Right ventricle myocardium superior (tissue), 1 donor: ENCODE measurements at regions not wholly inside any gene's neighbourhood (a gene's known extent, or its start where the extent isn't known, plus 50 kb on each side); places are given as distances from the start of the nearest gene placed in this dataset.
A peak's percentile ranks its signal among the peaks of the same experiment; 100 is the strongest.
"Not testable (repeated sequence)": the region's sequence is repeated elsewhere in the genome, so short reads cannot be mapped to it uniquely, and the experiment has no call there.

Experiments used
- ATAC-seq: fragments of 200-7000 bp; cut with Tn5 transposase; one replicate; pipeline ENCODE4 v1.9.1; 2020; ENCODE audit warnings: mild to moderate bottlenecking; ENCODE audit not compliant: poor library complexity
- DNase-seq: peaks from one replicate; pipeline ENCODE4 v3.0.0-alpha.2; 2020
- intact Hi-C: fragments of 100-400 bp; cut with DNase I; formaldehyde crosslinking; loops from one replicate; pipeline ENCODE4 v1.11.2; 2022
- donor health status: DM: no; HTN: yes; CAD: no; lungs with severe emphysema.

- no peak for DNase-seq
- intact Hi-C loops = no loop called here
- no peak for ATAC-seq
These were observed 51.9 kb upstream of the SPDL1 start for GRCh38 chr5:169531631-169532030.

- ATAC-seq = no peak
- DNase-seq = no peak
- intact Hi-C loops = no loop called here
These were observed 55.7 kb upstream of the SPDL1 start for GRCh38 chr5:169527863-169528262.

- ATAC-seq (no peak), DNase-seq (no peak)
- intact Hi-C loops = no loop called here
These were observed 56.5 kb upstream of the SPDL1 start for GRCh38 chr5:169527066-169527465.

- DNase-seq (no peak), ATAC-seq (no peak)
- intact Hi-C loops = no loop called here
These were observed 60.7 kb upstream of the SPDL1 start for GRCh38 chr5:169522851-169523250.

- intact Hi-C loops = no loop called here
- peak; percentile 87 for DNase-seq
- peak; percentile 99 for ATAC-seq
These were observed 62.1 kb upstream of the SPDL1 start for GRCh38 chr5:169521366-169521983.

- ATAC-seq (no peak), DNase-seq (no peak)
- intact Hi-C loops = no loop called here
These were observed 64.2 kb upstream of the SPDL1 start for GRCh38 chr5:169519358-169519757.

GRCh38 chr5:169518779-169519178 lies 64.8 kb upstream of the SPDL1 start:
- ATAC-seq, intact Hi-C loops, DNase-seq: not testable (repeated sequence)

- DNase-seq (no peak), ATAC-seq (no peak)
- intact Hi-C loops = no loop called here
These were observed 71.2 kb upstream of the SPDL1 start for GRCh38 chr5:169512385-169512784.

GRCh38 chr5:169511708-169512107 lies 71.9 kb upstream of the SPDL1 start:
- intact Hi-C loops = no loop called here
- ATAC-seq (no peak), DNase-seq (no peak)

- DNase-seq (no peak), ATAC-seq (no peak)
- intact Hi-C loops = no loop called here
These were observed 76.5 kb upstream of the SPDL1 start for GRCh38 chr5:169507051-169507450.

- intact Hi-C loops = no loop called here
- no peak for DNase-seq
These were observed 79.7 kb upstream of the SPDL1 start for GRCh38 chr5:169503886-169504285.

GRCh38 chr5:169499990-169500505 lies 83.5 kb upstream of the SPDL1 start:
- DNase-seq (no peak), ATAC-seq (no peak)
- intact Hi-C loops = no loop called here

More at GRCh38 chr5:169503886-169504285, 79.7 kb upstream of the SPDL1 start:
- ATAC-seq = no peak

- ATAC-seq = no peak
- intact Hi-C loops = no loop called here
These were observed 86.7 kb upstream of the SPDL1 start for GRCh38 chr5:169496878-169497277.

GRCh38 chr5:169494941-169495548 lies 88.5 kb upstream of the SPDL1 start:
- DNase-seq = peak; percentile 39
- intact Hi-C loops = no loop called here
- ATAC-seq = peak; percentile 61

More at GRCh38 chr5:169496878-169497277, 86.7 kb upstream of the SPDL1 start:
- no peak for DNase-seq

- DNase-seq (no peak), ATAC-seq (no peak)
- intact Hi-C loops = no loop called here
These were observed 89.1 kb upstream of the SPDL1 start for GRCh38 chr5:169494383-169494935.

GRCh38 chr5:169474226-169474625 lies 109.3 kb upstream of the SPDL1 start:
- DNase-seq (no peak), ATAC-seq (no peak)
- intact Hi-C loops = no loop called here

- intact Hi-C loops = no loop called here
- ATAC-seq (no peak), DNase-seq (no peak)
These were observed 111.0 kb upstream of the SPDL1 start for GRCh38 chr5:169472544-169472943.

- no peak for DNase-seq
- intact Hi-C loops = no loop called here
- no peak for ATAC-seq
These were observed 112.6 kb upstream of the SPDL1 start for GRCh38 chr5:169471021-169471420.

- intact Hi-C loops = no loop called here
These were observed 116.4 kb upstream of the SPDL1 start for GRCh38 chr5:169467041-169467771.

GRCh38 chr5:169460896-169461295 lies 122.7 kb upstream of the SPDL1 start:
- ATAC-seq (no peak), DNase-seq (no peak)
- intact Hi-C loops = no loop called here

More at GRCh38 chr5:169467041-169467771, 116.4 kb upstream of the SPDL1 start:
- DNase-seq = no peak
- no peak for ATAC-seq
